ENCODE measurements at regions not wholly inside any gene's neighbourhood (a gene's known extent, or its start where the extent isn't known, plus 50 kb on each side); places are given as distances from the start of the nearest gene placed in this dataset.

- no peaks in the 10 kb centered on the region for H3K9me3 ChIP-seq (ENCODE audit: control insufficient read depth, insufficient read depth, low read depth, low read length)
- POLR2A ChIA-PET = no interaction called here
- in situ Hi-C loops (cut with HindIII; ENCODE audit: low pct_unique_long_range_greater_than_20kb, low sequenced_read_pairs) (no loop called here), intact Hi-C loops (cut with micrococcal nuclease; ENCODE audit: unreplicated experiment) (no loop called here)
- CTCF ChIA-PET = no interaction called here
- no TSS peak for BruUV-seq (replicated peaks)
- TF ChIP-seq, protein P1, sequence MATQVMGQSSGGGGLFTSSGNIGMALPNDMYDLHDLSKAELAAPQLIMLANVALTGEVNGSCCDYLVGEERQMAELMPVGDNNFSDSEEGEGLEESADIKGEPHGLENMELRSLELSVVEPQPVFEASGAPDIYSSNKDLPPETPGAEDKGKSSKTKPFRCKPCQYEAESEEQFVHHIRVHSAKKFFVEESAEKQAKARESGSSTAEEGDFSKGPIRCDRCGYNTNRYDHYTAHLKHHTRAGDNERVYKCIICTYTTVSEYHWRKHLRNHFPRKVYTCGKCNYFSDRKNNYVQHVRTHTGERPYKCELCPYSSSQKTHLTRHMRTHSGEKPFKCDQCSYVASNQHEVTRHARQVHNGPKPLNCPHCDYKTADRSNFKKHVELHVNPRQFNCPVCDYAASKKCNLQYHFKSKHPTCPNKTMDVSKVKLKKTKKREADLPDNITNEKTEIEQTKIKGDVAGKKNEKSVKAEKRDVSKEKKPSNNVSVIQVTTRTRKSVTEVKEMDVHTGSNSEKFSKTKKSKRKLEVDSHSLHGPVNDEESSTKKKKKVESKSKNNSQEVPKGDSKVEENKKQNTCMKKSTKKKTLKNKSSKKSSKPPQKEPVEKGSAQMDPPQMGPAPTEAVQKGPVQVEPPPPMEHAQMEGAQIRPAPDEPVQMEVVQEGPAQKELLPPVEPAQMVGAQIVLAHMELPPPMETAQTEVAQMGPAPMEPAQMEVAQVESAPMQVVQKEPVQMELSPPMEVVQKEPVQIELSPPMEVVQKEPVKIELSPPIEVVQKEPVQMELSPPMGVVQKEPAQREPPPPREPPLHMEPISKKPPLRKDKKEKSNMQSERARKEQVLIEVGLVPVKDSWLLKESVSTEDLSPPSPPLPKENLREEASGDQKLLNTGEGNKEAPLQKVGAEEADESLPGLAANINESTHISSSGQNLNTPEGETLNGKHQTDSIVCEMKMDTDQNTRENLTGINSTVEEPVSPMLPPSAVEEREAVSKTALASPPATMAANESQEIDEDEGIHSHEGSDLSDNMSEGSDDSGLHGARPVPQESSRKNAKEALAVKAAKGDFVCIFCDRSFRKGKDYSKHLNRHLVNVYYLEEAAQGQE (IDR thresholded peaks at IDR 0.05; ENCODE audit: insufficient read depth in 1 of 2, low read depth in 2 of 2, low read length in 1 of 2) = no peak
- no peak for TF ChIP-seq SIN3A (IDR thresholded peaks at IDR 0.05; ENCODE audit: borderline replicate concordance, insufficient read depth, low read depth, low read length)
- no peak for TF ChIP-seq POLR2AphosphoS5 (IDR thresholded peaks at IDR 0.05; ENCODE audit: low read depth, low read length)
- TF ChIP-seq, protein P2, sequence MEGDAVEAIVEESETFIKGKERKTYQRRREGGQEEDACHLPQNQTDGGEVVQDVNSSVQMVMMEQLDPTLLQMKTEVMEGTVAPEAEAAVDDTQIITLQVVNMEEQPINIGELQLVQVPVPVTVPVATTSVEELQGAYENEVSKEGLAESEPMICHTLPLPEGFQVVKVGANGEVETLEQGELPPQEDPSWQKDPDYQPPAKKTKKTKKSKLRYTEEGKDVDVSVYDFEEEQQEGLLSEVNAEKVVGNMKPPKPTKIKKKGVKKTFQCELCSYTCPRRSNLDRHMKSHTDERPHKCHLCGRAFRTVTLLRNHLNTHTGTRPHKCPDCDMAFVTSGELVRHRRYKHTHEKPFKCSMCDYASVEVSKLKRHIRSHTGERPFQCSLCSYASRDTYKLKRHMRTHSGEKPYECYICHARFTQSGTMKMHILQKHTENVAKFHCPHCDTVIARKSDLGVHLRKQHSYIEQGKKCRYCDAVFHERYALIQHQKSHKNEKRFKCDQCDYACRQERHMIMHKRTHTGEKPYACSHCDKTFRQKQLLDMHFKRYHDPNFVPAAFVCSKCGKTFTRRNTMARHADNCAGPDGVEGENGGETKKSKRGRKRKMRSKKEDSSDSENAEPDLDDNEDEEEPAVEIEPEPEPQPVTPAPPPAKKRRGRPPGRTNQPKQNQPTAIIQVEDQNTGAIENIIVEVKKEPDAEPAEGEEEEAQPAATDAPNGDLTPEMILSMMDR (IDR thresholded peaks at IDR 0.05) = no peak
- H3K4me1 ChIP-seq (ENCODE audit: control insufficient read depth, insufficient read depth, low read length) = no peaks in the 10 kb centered on the region
- no peak overlapping the region for H3K4me3 ChIP-seq (ENCODE audit: low read depth in 2 of 2, low read length in 2 of 2)
- DNase-seq (ENCODE audit: low read depth, low spot score) = no peak
- H3K27ac ChIP-seq (ENCODE audit: low read length) = no peak overlapping the region
- no peaks in the 10 kb centered on the region for H3K27me3 ChIP-seq (ENCODE audit: control insufficient read depth, insufficient read depth, low read length)
- no peaks in the 10 kb centered on the region for H3K36me3 ChIP-seq (ENCODE audit: control insufficient read depth, insufficient read depth, low read length)
- no peak for ATAC-seq
Observed at GRCh38 chrX:58051346-58051745, 141.1 kb upstream of the ZXDA start.

- BruUV-seq (replicated peaks) = no TSS peak
- no peak for ATAC-seq
- CTCF ChIA-PET = no interaction called here
Observed at GRCh38 chrX:58044130-58044529, 133.9 kb upstream of the ZXDA start.

More at GRCh38 chrX:58044130-58044529, 133.9 kb upstream of the ZXDA start:
- Histone ChIP-seq H3K4me3 (ENCODE audit: low read depth in 2 of 2, low read length in 2 of 2) (no peak overlapping the region), H3K4me1 (ENCODE audit: control insufficient read depth, insufficient read depth, low read length) (no peaks in the 10 kb centered on the region), H3K27me3 (ENCODE audit: control insufficient read depth, insufficient read depth, low read length) (no peaks in the 10 kb centered on the region), H3K36me3 (ENCODE audit: control insufficient read depth, insufficient read depth, low read length) (no peaks in the 10 kb centered on the region), H3K27ac (ENCODE audit: low read length) (no peak overlapping the region), H3K9me3 (ENCODE audit: control insufficient read depth, insufficient read depth, low read depth, low read length) (no peaks in the 10 kb centered on the region)
- no peak for DNase-seq (ENCODE audit: low read depth, low spot score)
- TF ChIP-seq, protein P2 (IDR thresholded peaks at IDR 0.05) = no peak
- TF ChIP-seq, protein P1 (IDR thresholded peaks at IDR 0.05; ENCODE audit: insufficient read depth in 1 of 2, low read depth in 2 of 2, low read length in 1 of 2) = no peak
- TF ChIP-seq SIN3A (IDR thresholded peaks at IDR 0.05; ENCODE audit: borderline replicate concordance, insufficient read depth, low read depth, low read length) (no peak), POLR2AphosphoS5 (IDR thresholded peaks at IDR 0.05; ENCODE audit: low read depth, low read length) (no peak), TCF7L2 (IDR thresholded peaks at IDR 0.05; ENCODE audit: low read depth, low read length) (no peak)
- intact Hi-C loops (cut with micrococcal nuclease; ENCODE audit: unreplicated experiment) = no loop called here
- POLR2A ChIA-PET = no interaction called here
- in situ Hi-C loops (cut with HindIII; ENCODE audit: low pct_unique_long_range_greater_than_20kb, low sequenced_read_pairs) = no loop called here

Measured in Panc1 (cell line).